Renal cortical epithelial cell (primary cell): ENCODE measurements at regions not wholly inside any gene's neighbourhood (a gene's known extent, or its start where the extent isn't known, plus 50 kb on each side); places are given as distances from the start of the nearest gene placed in this dataset.
"Not testable (repeated sequence)": the region's sequence is repeated elsewhere in the genome, so short reads cannot be mapped to it uniquely, and the experiment has no call there.

Experiments
- DNase-seq: peaks from one replicate; pipeline ENCODE4 v3.0.0-alpha.2; 2011; ENCODE audit warnings: low read depth

- DNase-seq, result not testable (repeated sequence)
These were observed 219.6 kb downstream of the BAMBI start for GRCh38 chr10:28896791-28897409.

- peak; percentile 61 for DNase-seq
These were observed 220.5 kb downstream of the BAMBI start for GRCh38 chr10:28897617-28898464.

- DNase-seq, result no peak
These were observed 224.9 kb downstream of the BAMBI start for GRCh38 chr10:28902215-28902614.

GRCh38 chr10:28903063-28903462 lies 225.7 kb downstream of the BAMBI start:
- no peak for DNase-seq

GRCh38 chr10:28903736-28904135 lies 226.4 kb downstream of the BAMBI start:
- no peak for DNase-seq

- no peak for DNase-seq
These were observed 228.1 kb downstream of the BAMBI start for GRCh38 chr10:28905371-28905770.

GRCh38 chr10:28906011-28906411 lies 228.7 kb downstream of the BAMBI start:
- DNase-seq, result no peak

- no peak for DNase-seq
These were observed 229.1 kb downstream of the BAMBI start for GRCh38 chr10:28906415-28906814.

GRCh38 chr10:28906934-28907333 lies 229.6 kb downstream of the BAMBI start:
- no peak for DNase-seq

GRCh38 chr10:28909875-28910274 lies 232.6 kb downstream of the BAMBI start:
- no peak for DNase-seq

- no peak for DNase-seq
These were observed 233.6 kb downstream of the BAMBI start for GRCh38 chr10:28910956-28911355.

- DNase-seq, result not testable (repeated sequence)
These were observed 234.2 kb downstream of the BAMBI start for GRCh38 chr10:28911511-28911910.

- DNase-seq, result no peak
These were observed 234.9 kb downstream of the BAMBI start for GRCh38 chr10:28912017-28912783.

- DNase-seq, result peak; percentile 96
These were observed 236.3 kb downstream of the BAMBI start for GRCh38 chr10:28913436-28914237.

GRCh38 chr10:28914701-28915100 lies 237.4 kb downstream of the BAMBI start:
- DNase-seq, result peak; percentile 69

GRCh38 chr10:28915989-28916588 lies 238.8 kb downstream of the BAMBI start:
- DNase-seq, result no peak

- DNase-seq, result no peak
These were observed 242.8 kb downstream of the BAMBI start for GRCh38 chr10:28920091-28920490.

GRCh38 chr10:28922127-28922526 lies 244.8 kb downstream of the BAMBI start:
- DNase-seq, result peak; percentile 86

- DNase-seq, result no peak
These were observed 245.5 kb downstream of the BAMBI start for GRCh38 chr10:28922861-28923260.

- DNase-seq, result no peak
These were observed 247.4 kb downstream of the BAMBI start for GRCh38 chr10:28924717-28925116.

GRCh38 chr10:28925121-28925663 lies 247.9 kb downstream of the BAMBI start:
- DNase-seq, result no peak
